ENCODE measurements at regions not wholly inside any gene's neighbourhood (a gene's known extent, or its start where the extent isn't known, plus 50 kb on each side); places are given as distances from the start of the nearest gene placed in this dataset.
A peak's percentile ranks its signal among the peaks of the same experiment; 100 is the strongest.

- Histone ChIP-seq H3K36me3 (ENCODE audit: insufficient read depth, low read length) (no peaks in the 10 kb centered on the region), H3K9ac (ENCODE audit: low read depth, low read length) (no peak overlapping the region), H4K20me1 (ENCODE audit: insufficient read depth, low read length) (no peaks in the 10 kb centered on the region), H2AFZ (ENCODE audit: low read depth, low read length) (no peak overlapping the region), H3K4me2 (ENCODE audit: insufficient read depth, low read length) (no peak overlapping the region), H3K9me3 (ENCODE audit: insufficient read depth, low read length, severe bottlenecking) (no peaks in the 10 kb centered on the region), H3K4me3 (ENCODE audit: low read depth in 1 of 2, low read length in 2 of 2) (no peak overlapping the region), H3K79me2 (ENCODE audit: insufficient read depth, low read length) (no peaks in the 10 kb centered on the region), H3K4me1 (ENCODE audit: insufficient read depth, low read length) (peaks cover 3% of the 10 kb centered on the region; the same call in 1 of the 2 replicates), H3K27me3 (ENCODE audit: insufficient read depth, low read length, poor library complexity) (peaks cover 9% of the 10 kb centered on the region), H3K27ac (ENCODE audit: low read length) (no peak overlapping the region)
- TF ChIP-seq EZH2 (IDR thresholded peaks at IDR 0.05; ENCODE audit: borderline replicate concordance, low read depth, low read length, severe bottlenecking) = no peak
- TF ChIP-seq, protein P1, sequence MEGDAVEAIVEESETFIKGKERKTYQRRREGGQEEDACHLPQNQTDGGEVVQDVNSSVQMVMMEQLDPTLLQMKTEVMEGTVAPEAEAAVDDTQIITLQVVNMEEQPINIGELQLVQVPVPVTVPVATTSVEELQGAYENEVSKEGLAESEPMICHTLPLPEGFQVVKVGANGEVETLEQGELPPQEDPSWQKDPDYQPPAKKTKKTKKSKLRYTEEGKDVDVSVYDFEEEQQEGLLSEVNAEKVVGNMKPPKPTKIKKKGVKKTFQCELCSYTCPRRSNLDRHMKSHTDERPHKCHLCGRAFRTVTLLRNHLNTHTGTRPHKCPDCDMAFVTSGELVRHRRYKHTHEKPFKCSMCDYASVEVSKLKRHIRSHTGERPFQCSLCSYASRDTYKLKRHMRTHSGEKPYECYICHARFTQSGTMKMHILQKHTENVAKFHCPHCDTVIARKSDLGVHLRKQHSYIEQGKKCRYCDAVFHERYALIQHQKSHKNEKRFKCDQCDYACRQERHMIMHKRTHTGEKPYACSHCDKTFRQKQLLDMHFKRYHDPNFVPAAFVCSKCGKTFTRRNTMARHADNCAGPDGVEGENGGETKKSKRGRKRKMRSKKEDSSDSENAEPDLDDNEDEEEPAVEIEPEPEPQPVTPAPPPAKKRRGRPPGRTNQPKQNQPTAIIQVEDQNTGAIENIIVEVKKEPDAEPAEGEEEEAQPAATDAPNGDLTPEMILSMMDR (IDR thresholded peaks at IDR 0.05; ENCODE audit: borderline replicate concordance, extremely low read depth, low read length, poor library complexity, severe bottlenecking) = no peak
- ATAC-seq (ENCODE audit: insufficient read depth, low read depth) = no peak
- no peak for DNase-seq
Observed at GRCh38 chr10:113453351-113453750, 99.5 kb upstream of the HABP2 start.

DNA sequence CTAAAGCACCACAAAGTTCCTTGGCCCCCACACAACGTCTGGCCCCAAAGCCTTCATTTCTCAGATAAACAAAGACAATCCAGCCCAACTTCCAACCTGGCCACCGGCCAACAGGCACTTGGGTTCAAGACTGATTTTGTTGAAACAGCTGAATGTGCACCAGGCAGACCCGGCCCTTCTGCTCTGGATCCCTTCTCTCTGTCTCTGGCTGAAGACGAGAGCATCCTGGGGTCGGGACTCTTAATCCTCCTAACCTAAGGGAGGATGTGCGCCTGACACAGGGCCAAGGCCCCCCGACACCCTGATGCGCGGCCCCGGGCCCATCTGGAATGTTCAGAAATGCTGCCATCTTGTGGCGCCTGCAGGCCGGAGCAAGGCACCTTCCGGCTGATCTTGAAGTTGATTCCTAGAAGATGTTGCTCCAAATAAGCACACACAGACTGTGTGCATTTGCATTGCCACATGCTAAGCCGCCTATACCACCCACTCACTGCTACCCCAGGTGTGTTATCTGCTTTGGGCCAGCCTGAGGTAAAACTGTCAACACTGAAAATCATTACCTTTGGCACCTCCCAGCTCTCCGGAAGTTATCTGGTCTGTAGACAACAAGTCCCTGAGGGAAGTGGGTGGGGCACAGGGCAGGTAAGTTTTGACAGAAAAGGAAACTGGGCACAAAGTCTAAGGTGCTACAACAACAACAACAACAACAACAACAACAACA lies 98.4 kb upstream of the HABP2 start:
- Histone ChIP-seq H3K27ac (ENCODE audit: low read length) (no peak overlapping the region), H3K4me1 (ENCODE audit: insufficient read depth, low read length) (peaks cover 3% of the 10 kb centered on the region; the same call in 1 of the 2 replicates), H3K4me2 (ENCODE audit: insufficient read depth, low read length) (peak overlapping the region; percentile 20; the same call in 1 of the 2 replicates), H3K79me2 (ENCODE audit: insufficient read depth, low read length) (no peaks in the 10 kb centered on the region), H2AFZ (ENCODE audit: low read depth, low read length) (no peak overlapping the region), H4K20me1 (ENCODE audit: insufficient read depth, low read length) (no peaks in the 10 kb centered on the region), H3K27me3 (ENCODE audit: insufficient read depth, low read length, poor library complexity) (peaks cover 4% of the 10 kb centered on the region), H3K9me3 (ENCODE audit: insufficient read depth, low read length, severe bottlenecking) (no peaks in the 10 kb centered on the region), H3K4me3 (ENCODE audit: low read depth in 1 of 2, low read length in 2 of 2) (no peak overlapping the region), H3K36me3 (ENCODE audit: insufficient read depth, low read length) (no peaks in the 10 kb centered on the region), H3K9ac (ENCODE audit: low read depth, low read length) (no peak overlapping the region)
- peak; percentile 53 for DNase-seq
- ATAC-seq (ENCODE audit: insufficient read depth, low read depth) = peak; percentile 84
- TF ChIP-seq, protein P1 (IDR thresholded peaks at IDR 0.05; ENCODE audit: borderline replicate concordance, extremely low read depth, low read length, poor library complexity, severe bottlenecking) = peak; percentile 91
- TF ChIP-seq EZH2 (IDR thresholded peaks at IDR 0.05; ENCODE audit: borderline replicate concordance, low read depth, low read length, severe bottlenecking) = peak; percentile 10

DNA sequence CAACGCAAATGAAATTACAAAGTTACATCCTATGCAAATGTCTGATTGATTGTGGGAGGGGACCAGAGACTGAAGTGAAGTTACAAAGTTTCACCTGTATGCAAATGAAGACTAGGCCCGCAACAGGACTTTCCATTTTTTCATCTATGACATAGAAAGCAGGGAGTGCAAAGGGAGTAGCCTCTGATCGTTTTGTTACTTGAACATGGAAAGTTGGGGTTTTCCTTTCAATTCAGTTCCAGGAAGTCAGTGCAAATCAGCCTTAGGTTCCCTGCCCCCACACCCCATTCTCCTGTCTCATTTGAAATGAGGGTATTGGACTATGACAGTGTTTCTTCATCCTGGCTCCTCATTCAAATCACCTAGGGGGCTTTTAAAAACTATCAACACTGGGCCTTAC lies 96.9 kb upstream of the HABP2 start:
- TF ChIP-seq, protein P1 (IDR thresholded peaks at IDR 0.05; ENCODE audit: borderline replicate concordance, extremely low read depth, low read length, poor library complexity, severe bottlenecking) = no peak
- TF ChIP-seq EZH2 (IDR thresholded peaks at IDR 0.05; ENCODE audit: borderline replicate concordance, low read depth, low read length, severe bottlenecking) = no peak
- Histone ChIP-seq H3K9ac (ENCODE audit: low read depth, low read length) (no peak overlapping the region), H3K4me2 (ENCODE audit: insufficient read depth, low read length) (no peak overlapping the region), H3K9me3 (ENCODE audit: insufficient read depth, low read length, severe bottlenecking) (no peaks in the 10 kb centered on the region), H3K79me2 (ENCODE audit: insufficient read depth, low read length) (no peaks in the 10 kb centered on the region), H4K20me1 (ENCODE audit: insufficient read depth, low read length) (no peaks in the 10 kb centered on the region), H3K4me1 (ENCODE audit: insufficient read depth, low read length) (peaks cover 3% of the 10 kb centered on the region; the same call in 1 of the 2 replicates), H3K4me3 (ENCODE audit: low read depth in 1 of 2, low read length in 2 of 2) (no peak overlapping the region), H3K36me3 (ENCODE audit: insufficient read depth, low read length) (no peaks in the 10 kb centered on the region), H2AFZ (ENCODE audit: low read depth, low read length) (no peak overlapping the region), H3K27ac (ENCODE audit: low read length) (no peak overlapping the region), H3K27me3 (ENCODE audit: insufficient read depth, low read length, poor library complexity) (peaks cover 9% of the 10 kb centered on the region)
- ATAC-seq (ENCODE audit: insufficient read depth, low read depth) = no peak
- no peak for DNase-seq
